Right atrium auricular region (tissue), 2 donors: ENCODE measurements at regions not wholly inside any gene's neighbourhood (a gene's known extent, or its start where the extent isn't known, plus 50 kb on each side); places are given as distances from the start of the nearest gene placed in this dataset.

ENCODE experiments used
- DNase-seq: peaks from one replicate; pipeline ENCODE4 v3.0.0-alpha.2; 2019; ENCODE audit warnings: low spot score
- H3K27ac ChIP-seq, 2 donors: fragments of 200-600 bp; sonication (generic); 1 replicate in 1 of 2; 2 replicates in 1 of 2; pipeline ENCODE4 v1.5.1; 2016 to 2019
- H3K27me3 ChIP-seq, 2 donors: fragments of 200-600 bp; sonication (generic); one replicate each; pipeline versions ENCODE4 v1.5.1 to v1.6.0; 2017 to 2019
- H3K36me3 ChIP-seq: fragments of 200-600 bp; sonication (generic); one replicate; pipeline ENCODE4 v1.5.1; 2016
- H3K4me1 ChIP-seq, 2 donors: fragments of 200-600 bp; sonication (generic); one replicate each; pipeline versions ENCODE4 v1.5.1 to v1.6.0; 2017 to 2019
- H3K4me3 ChIP-seq, 2 donors: fragments of 200-600 bp; sonication (generic); 1 replicate in 1 of 2; 2 replicates in 1 of 2; pipeline ENCODE4 v1.5.1; 2017 to 2019; ENCODE audit warnings: mild to moderate bottlenecking in 1 of 2, moderate library complexity in 1 of 2
- H3K9me3 ChIP-seq, 2 donors: fragments of 200-600 bp; sonication (generic); one replicate each; pipeline ENCODE4 v1.5.1; 2019
- CTCF ChIP-seq, 2 donors: fragments of 200-600 bp; sonication (generic); IDR thresholded peaks; one replicate each; pipeline ENCODE4 v1.5.1; 2019; ENCODE audit warnings: antibody characterized with exemption in 2 of 2

- DNase-seq: peak; percentile 79
- Histone ChIP-seq H3K27me3 (no peaks in the 10 kb centered on the region), H3K4me3 (no peak overlapping the region), H3K27ac (peak overlapping the region; percentile 83 to 91), H3K9me3 (no peaks in the 10 kb centered on the region), H3K4me1 (peaks cover 0 to 57% of the 10 kb centered on the region in 2 donors), H3K36me3 (no peaks in the 10 kb centered on the region)
- TF ChIP-seq CTCF (IDR thresholded peaks at IDR 0.05): no peak
Measured at GRCh38 chr2:41965909-41966295, 81.9 kb upstream of the PKDCC start.

GRCh38 chr2:41966431-41966893, 81.4 kb upstream of the PKDCC start:
- Histone ChIP-seq H3K4me1 (peaks cover 0 to 57% of the 10 kb centered on the region in 2 donors), H3K27ac (peak overlapping the region; percentile 83 to 91), H3K9me3 (no peaks in the 10 kb centered on the region), H3K4me3 (no peak overlapping the region), H3K27me3 (no peaks in the 10 kb centered on the region), H3K36me3 (no peaks in the 10 kb centered on the region)
- TF ChIP-seq CTCF (IDR thresholded peaks at IDR 0.05): no peak
- DNase-seq: peak; percentile 95

GRCh38 chr2:41966920-41967319, 80.9 kb upstream of the PKDCC start:
- no peak for TF ChIP-seq CTCF (IDR thresholded peaks at IDR 0.05)
- DNase-seq: peak; percentile 88
- Histone ChIP-seq H3K9me3 (no peaks in the 10 kb centered on the region), H3K4me1 (peaks cover 0 to 57% of the 10 kb centered on the region in 2 donors), H3K27me3 (no peaks in the 10 kb centered on the region), H3K4me3 (no peak overlapping the region), H3K27ac (peak overlapping the region; percentile 83 to 91), H3K36me3 (no peaks in the 10 kb centered on the region)

- Histone ChIP-seq H3K9me3 (no peaks in the 10 kb centered on the region), H3K36me3 (no peaks in the 10 kb centered on the region), H3K4me1 (peaks cover 0 to 57% of the 10 kb centered on the region in 2 donors), H3K27ac (peak overlapping the region; percentile 83 to 91), H3K27me3 (no peaks in the 10 kb centered on the region), H3K4me3 (no peak overlapping the region)
- peak; percentile 83 for DNase-seq
- no peak for TF ChIP-seq CTCF (IDR thresholded peaks at IDR 0.05)
Measured at GRCh38 chr2:41967476-41968181, 80.2 kb upstream of the PKDCC start.

GRCh38 chr2:41968182-41968578, 79.6 kb upstream of the PKDCC start:
- Histone ChIP-seq H3K9me3 (no peaks in the 10 kb centered on the region), H3K27ac (peak overlapping the region; percentile 83 to 91), H3K36me3 (no peaks in the 10 kb centered on the region), H3K27me3 (no peaks in the 10 kb centered on the region), H3K4me1 (peaks cover 0 to 52% of the 10 kb centered on the region in 2 donors), H3K4me3 (no peak overlapping the region)
- no peak for TF ChIP-seq CTCF (IDR thresholded peaks at IDR 0.05)
- no peak for DNase-seq
